Tibial nerve (tissue), 3 donors: ENCODE measurements at regions not wholly inside any gene's neighbourhood (a gene's known extent, or its start where the extent isn't known, plus 50 kb on each side); places are given as distances from the start of the nearest gene placed in this dataset.

ENCODE experiments used
- POLR2A ChIP-seq, 2 donors: fragments of 450-650 bp; IDR thresholded peaks; one replicate each; pipeline ENCODE4 v1.6.1; 2017; ENCODE audit warnings: antibody characterized with exemption in 2 of 2, mild to moderate bottlenecking in 2 of 2, moderate library complexity in 2 of 2
- TF ChIP-seq, protein P1 (sequence below), 5 experiments: fragments of 200-600 bp in 3 of 5; fragments of 450-650 bp in 2 of 5; sonication (generic) in 3 of 5; IDR thresholded peaks; one replicate each; pipeline ENCODE4 v1.5.1; 2016 to 2019; ENCODE audit warnings: antibody characterized with exemption in 5 of 5, mild to moderate bottlenecking in 3 of 5, moderate library complexity in 2 of 5

DNA sequence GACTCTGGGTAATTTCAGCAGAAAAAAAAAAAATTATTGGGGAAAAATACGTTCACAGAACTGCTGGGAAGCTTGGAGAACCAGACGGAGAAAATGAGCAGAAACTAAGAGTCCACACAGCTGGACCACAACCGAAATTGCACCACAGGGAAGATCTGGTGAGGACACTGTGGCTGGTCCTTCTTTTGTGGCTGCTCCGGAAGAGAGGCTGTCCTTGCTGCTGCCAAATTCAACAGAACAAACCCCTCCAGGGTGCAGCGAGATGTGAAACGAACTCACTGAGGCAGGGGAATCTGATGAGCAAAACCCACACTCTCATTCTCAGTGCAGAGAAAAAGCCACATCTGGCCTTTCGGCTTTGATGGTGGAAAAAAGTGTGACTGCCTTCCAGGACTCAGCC, 200.0 kb downstream of the ACTL7B start:
- TF ChIP-seq, protein P1, sequence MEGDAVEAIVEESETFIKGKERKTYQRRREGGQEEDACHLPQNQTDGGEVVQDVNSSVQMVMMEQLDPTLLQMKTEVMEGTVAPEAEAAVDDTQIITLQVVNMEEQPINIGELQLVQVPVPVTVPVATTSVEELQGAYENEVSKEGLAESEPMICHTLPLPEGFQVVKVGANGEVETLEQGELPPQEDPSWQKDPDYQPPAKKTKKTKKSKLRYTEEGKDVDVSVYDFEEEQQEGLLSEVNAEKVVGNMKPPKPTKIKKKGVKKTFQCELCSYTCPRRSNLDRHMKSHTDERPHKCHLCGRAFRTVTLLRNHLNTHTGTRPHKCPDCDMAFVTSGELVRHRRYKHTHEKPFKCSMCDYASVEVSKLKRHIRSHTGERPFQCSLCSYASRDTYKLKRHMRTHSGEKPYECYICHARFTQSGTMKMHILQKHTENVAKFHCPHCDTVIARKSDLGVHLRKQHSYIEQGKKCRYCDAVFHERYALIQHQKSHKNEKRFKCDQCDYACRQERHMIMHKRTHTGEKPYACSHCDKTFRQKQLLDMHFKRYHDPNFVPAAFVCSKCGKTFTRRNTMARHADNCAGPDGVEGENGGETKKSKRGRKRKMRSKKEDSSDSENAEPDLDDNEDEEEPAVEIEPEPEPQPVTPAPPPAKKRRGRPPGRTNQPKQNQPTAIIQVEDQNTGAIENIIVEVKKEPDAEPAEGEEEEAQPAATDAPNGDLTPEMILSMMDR (IDR thresholded peaks at IDR 0.05): no peak
- no peak for TF ChIP-seq POLR2A (IDR thresholded peaks at IDR 0.05)
